NT2/D1 (cell line): ENCODE measurements at regions not wholly inside any gene's neighbourhood (a gene's known extent, or its start where the extent isn't known, plus 50 kb on each side); places are given as distances from the start of the nearest gene placed in this dataset.

Experiments
- YY1 ChIP-seq: IDR thresholded peaks from 2 replicates; pipeline ENCODE4 v1.6.1; 2011; ENCODE audit not compliant: insufficient read length, insufficient read depth
- ZNF274 ChIP-seq: IDR thresholded peaks from 2 replicates; pipeline ENCODE4 v1.6.1; 2011; ENCODE audit warnings: mild to moderate bottlenecking, low read depth, low read length

DNA sequence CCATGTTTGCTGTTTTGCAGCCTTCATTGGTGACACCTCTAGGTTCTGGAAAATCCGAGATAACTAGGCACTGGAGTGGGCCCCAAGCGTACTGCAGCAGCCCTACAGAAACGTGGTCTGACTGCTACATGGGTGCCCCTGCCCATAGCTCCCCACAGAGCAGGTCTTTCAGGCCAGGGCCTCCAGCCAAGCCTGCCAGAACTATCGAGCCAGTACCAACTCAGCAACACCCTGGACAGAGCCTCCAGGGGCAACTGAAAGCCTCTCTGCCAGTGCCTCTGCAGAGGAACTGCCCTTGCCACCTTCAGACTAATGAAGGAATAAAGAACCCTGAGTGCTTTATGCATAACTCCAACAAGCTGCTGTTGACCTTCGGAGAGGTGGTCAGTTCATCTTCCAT lies 111.1 kb upstream of the PPP3CA start:
- no peak for TF ChIP-seq YY1
- no peak for TF ChIP-seq ZNF274
